ENCODE measurements at regions not wholly inside any gene's neighbourhood (a gene's known extent, or its start where the extent isn't known, plus 50 kb on each side); places are given as distances from the start of the nearest gene placed in this dataset.

DNA sequence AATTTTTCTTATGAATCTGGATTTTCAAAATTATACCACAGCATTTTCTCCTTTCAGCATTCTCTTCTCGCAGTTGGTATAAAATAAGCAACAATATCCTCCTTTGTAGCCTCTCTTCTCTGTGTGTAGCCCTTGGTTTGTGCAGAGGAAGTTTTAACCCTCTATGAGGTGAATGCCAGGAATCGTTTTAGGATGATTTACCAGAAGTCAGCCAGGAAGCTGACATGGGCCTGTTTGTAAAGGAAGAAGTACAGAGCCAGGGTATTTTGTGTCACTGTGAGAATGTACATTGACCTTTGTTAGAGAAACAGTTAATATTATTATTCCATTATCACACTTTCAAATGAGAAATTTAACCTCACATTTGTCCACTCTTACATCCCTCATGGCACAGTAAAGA is 88.9 kb upstream of the RPL34 start:
- TF ChIP-seq GATA2 (IDR thresholded peaks at IDR 0.05; ENCODE audit: low read depth, low read length) (no peak), GATA3 (IDR thresholded peaks at IDR 0.05; ENCODE audit: low read depth, low read length) (no peak)

Data from SH-SY5Y (cell line).